ENCODE measurements at regions not wholly inside any gene's neighbourhood (a gene's known extent, or its start where the extent isn't known, plus 50 kb on each side); places are given as distances from the start of the nearest gene placed in this dataset.
"Not testable (repeated sequence)": the region's sequence is repeated elsewhere in the genome, so short reads cannot be mapped to it uniquely, and the experiment has no call there.

DNA sequence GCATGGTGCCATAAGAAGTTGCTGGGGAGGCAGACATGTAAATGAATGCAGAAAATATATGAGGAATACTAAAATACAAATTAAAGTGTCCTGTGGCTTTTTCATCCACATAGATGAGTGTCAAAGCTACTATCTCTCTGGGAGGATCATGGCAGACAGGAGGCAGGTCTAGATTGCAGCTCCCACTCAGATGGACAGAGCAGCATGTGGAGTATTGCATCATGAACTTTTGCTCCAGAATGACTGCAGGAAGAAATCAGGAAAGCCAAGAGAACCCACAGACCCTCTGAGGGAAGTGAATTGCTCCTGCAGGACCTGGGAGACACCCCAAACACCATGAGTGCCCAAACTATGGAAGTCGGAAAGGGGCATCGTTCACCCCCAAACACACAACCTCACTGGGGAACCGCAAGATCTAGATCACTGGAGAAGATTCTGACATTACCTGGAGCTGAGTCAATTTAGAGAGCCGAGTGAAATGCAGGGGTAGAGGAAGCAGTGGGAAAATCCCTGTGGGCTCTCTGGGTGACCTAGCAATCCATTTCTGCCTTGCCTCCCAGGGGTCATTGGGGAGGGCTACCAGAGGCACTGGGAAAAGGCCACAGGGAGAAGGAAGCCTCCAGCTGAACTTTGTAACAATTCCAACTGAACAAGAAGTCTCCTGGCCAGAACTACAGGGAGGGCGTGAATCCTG lies 61.0 kb upstream of the PRSS3 start:
- not testable (repeated sequence) for TF ChIP-seq FOXP2 (optimal IDR thresholded peaks at IDR 0.05; ENCODE audit: control extremely low read depth, extremely low read length, insufficient read depth); POLR2AphosphoS5 (IDR thresholded peaks at IDR 0.05; ENCODE audit: borderline replicate concordance, low read depth, low read length); EZH2 (IDR thresholded peaks at IDR 0.05)

Data from SK-N-MC (cell line).